HFF-Myc (cell line): ENCODE measurements at regions not wholly inside any gene's neighbourhood (a gene's known extent, or its start where the extent isn't known, plus 50 kb on each side); places are given as distances from the start of the nearest gene placed in this dataset.

Experiments
- DNase-seq: peaks from one replicate; pipeline ENCODE4 v3.0.0-alpha.2; 2011; ENCODE audit warnings: low read depth; ENCODE audit errors: extremely low read depth
- H3K4me3 ChIP-seq: replicated peaks from 2 replicates; pipeline ENCODE4 v1.5.1; 2011; ENCODE audit warnings: low read depth, mild to moderate bottlenecking, control low read depth, low read length
- CTCF ChIP-seq: IDR thresholded peaks from 2 replicates; pipeline ENCODE4 v1.5.1; 2012; ENCODE audit warnings: mild to moderate bottlenecking, low read depth, low read length, control low read depth; ENCODE audit errors: missing control alignments

GRCh38 chr1:217109928-217110327 is 386.7 kb upstream of the ESRRG start:
- TF ChIP-seq CTCF = no peak
- DNase-seq = no peak
- H3K4me3 ChIP-seq = no peak overlapping the region

- TF ChIP-seq CTCF = no peak
- H3K4me3 ChIP-seq = no peak overlapping the region
- DNase-seq = no peak
Measured at GRCh38 chr1:217106231-217106901, 383.1 kb upstream of the ESRRG start.

GRCh38 chr1:217105437-217105836 is 382.2 kb upstream of the ESRRG start:
- no peak for DNase-seq
- no peak for TF ChIP-seq CTCF
- no peak overlapping the region for H3K4me3 ChIP-seq

GRCh38 chr1:217097819-217098218 is 374.6 kb upstream of the ESRRG start:
- DNase-seq = no peak
- no peak for TF ChIP-seq CTCF
- H3K4me3 ChIP-seq = no peak overlapping the region

GRCh38 chr1:217096200-217096599 is 373.0 kb upstream of the ESRRG start:
- no peak overlapping the region for H3K4me3 ChIP-seq
- TF ChIP-seq CTCF = no peak
- DNase-seq = no peak

GRCh38 chr1:217095050-217095622 is 371.9 kb upstream of the ESRRG start:
- DNase-seq = no peak
- H3K4me3 ChIP-seq = no peak overlapping the region
- TF ChIP-seq CTCF = no peak
